Body of pancreas (tissue), 4 donors: ENCODE measurements at regions not wholly inside any gene's neighbourhood (a gene's known extent, or its start where the extent isn't known, plus 50 kb on each side); places are given as distances from the start of the nearest gene placed in this dataset.

ENCODE experiments used
- ATAC-seq: fragments of 150-250 bp; one replicate; pipeline ENCODE4 v1.9.1; 2016
- DNase-seq, 4 donors: peaks; one replicate each; pipeline ENCODE4 v3.0.0-alpha.2; 2019
- H3K27ac ChIP-seq, 4 donors: fragments of 200-600 bp; sonication (generic); 1 replicate in 3 of 4; 2 replicates in 1 of 4; pipeline versions ENCODE4 v1.5.1 to v1.6.1; 2016 to 2019; ENCODE audit warnings: mild to moderate bottlenecking in 1 of 4, mixed read lengths in 1 of 4, moderate library complexity in 1 of 4
- H3K27me3 ChIP-seq, 2 donors: fragments of 200-600 bp; sonication (generic); one replicate each; pipeline ENCODE4 v1.6.0; 2016; ENCODE audit warnings: mild to moderate bottlenecking in 1 of 2
- H3K36me3 ChIP-seq, 2 donors: fragments of 200-600 bp; sonication (generic); replicated peaks in 1 of 2; 2 replicates each; pipeline ENCODE4 v1.5.1; 2016; ENCODE audit warnings: low read depth in 2 of 2; ENCODE audit not compliant: insufficient read depth in 1 of 2
- H3K4me1 ChIP-seq: fragments of 200-600 bp; sonication (generic); one replicate; pipeline ENCODE4 v1.6.0; 2016
- H3K4me3 ChIP-seq, 2 donors: fragments of 200-600 bp; sonication (generic); 1 replicate in 1 of 2; 2 replicates in 1 of 2; pipeline ENCODE4 v1.5.1; 2016 to 2019
- H3K9me3 ChIP-seq, 3 donors: fragments of 200-600 bp; sonication (generic); 1 replicate in 2 of 3; 2 replicates in 1 of 3; pipeline ENCODE4 v1.5.1; 2016
- CTCF ChIP-seq, 7 experiments: fragments of 450-650 bp in 4 of 7; fragments of 200-600 bp in 3 of 7; sonication (generic) in 3 of 7; IDR thresholded peaks; one replicate each; pipeline ENCODE4 v1.5.1; 2016 to 2019; ENCODE audit warnings: antibody characterized with exemption in 7 of 7
- POLR2A ChIP-seq, 3 donors: fragments of 450-650 bp; IDR thresholded peaks; one replicate each; pipeline ENCODE4 v1.6.1; 2016; ENCODE audit warnings: antibody characterized with exemption in 3 of 3, mild to moderate bottlenecking in 2 of 3
- WGBS, 2 donors: methylation state at CpG; one replicate each; pipeline ENCODE4 v1.1.5; 2017; 5-methylcytosine and 5-hydroxymethylcytosine counted together
- intact Hi-C: fragments of 100-400 bp; cut with DNase I; formaldehyde crosslinking; loops from one replicate; pipeline ENCODE4 v1.15.1; 2023

- no peak overlapping the region for H3K4me3 ChIP-seq
- no peaks in the 10 kb centered on the region for H3K36me3 ChIP-seq
- 11 to 17% methylated on average over 2 of the region's 2 CpGs for WGBS, 2 donors
- H3K27ac ChIP-seq = no peak overlapping the region
- TF ChIP-seq CTCF (IDR thresholded peaks at IDR 0.05) (no peak), POLR2A (IDR thresholded peaks at IDR 0.05) (no peak)
- ATAC-seq (no peak), DNase-seq (no peak)
- intact Hi-C loops = no loop called here
- H3K27me3 ChIP-seq = no peaks in the 10 kb centered on the region
- H3K9me3 ChIP-seq = no peaks in the 10 kb centered on the region
- no peaks in the 10 kb centered on the region for H3K4me1 ChIP-seq
These were observed 276.0 kb upstream of the PLD5 start for GRCh38 chr1:242800521-242800920.

GRCh38 chr1:242797856-242798255 is 273.4 kb upstream of the PLD5 start:
- Histone ChIP-seq H3K27me3 (no peaks in the 10 kb centered on the region), H3K4me1 (no peaks in the 10 kb centered on the region), H3K36me3 (no peaks in the 10 kb centered on the region), H3K4me3 (no peak overlapping the region), H3K27ac (no peak overlapping the region), H3K9me3 (no peaks in the 10 kb centered on the region)
- intact Hi-C loops = no loop called here
- no peak for DNase-seq
- TF ChIP-seq POLR2A (IDR thresholded peaks at IDR 0.05) (no peak), CTCF (IDR thresholded peaks at IDR 0.05) (no peak)
- ATAC-seq = no peak

GRCh38 chr1:242788771-242789170 is 264.3 kb upstream of the PLD5 start:
- Histone ChIP-seq H3K9me3 (no peaks in the 10 kb centered on the region), H3K36me3 (no peaks in the 10 kb centered on the region), H3K4me3 (no peak overlapping the region), H3K27me3 (no peaks in the 10 kb centered on the region), H3K27ac (no peak overlapping the region), H3K4me1 (no peaks in the 10 kb centered on the region)
- WGBS, 2 donors = 30 to 42% methylated on average over 2 of the region's 2 CpGs
- ATAC-seq (no peak), DNase-seq (no peak)
- TF ChIP-seq CTCF (IDR thresholded peaks at IDR 0.05) (no peak), POLR2A (IDR thresholded peaks at IDR 0.05) (no peak)
- intact Hi-C loops = no loop called here

- H3K4me3 ChIP-seq = no peak overlapping the region
- intact Hi-C loops = no loop called here
- H3K36me3 ChIP-seq = no peaks in the 10 kb centered on the region
- no peaks in the 10 kb centered on the region for H3K27me3 ChIP-seq
- no peaks in the 10 kb centered on the region for H3K9me3 ChIP-seq
- DNase-seq = no peak
- WGBS, 2 donors = 66 to 78% methylated on average over 2 of the region's 2 CpGs
- H3K4me1 ChIP-seq = no peaks in the 10 kb centered on the region
- ATAC-seq = no peak
- no peak for TF ChIP-seq CTCF (IDR thresholded peaks at IDR 0.05)
- TF ChIP-seq POLR2A (IDR thresholded peaks at IDR 0.05) = no peak
- H3K27ac ChIP-seq = no peak overlapping the region
These were observed 263.5 kb upstream of the PLD5 start for GRCh38 chr1:242787968-242788367.

- ATAC-seq = no peak
These were observed 260.3 kb upstream of the PLD5 start for GRCh38 chr1:242784807-242785206.

More at GRCh38 chr1:242784807-242785206, 260.3 kb upstream of the PLD5 start:
- no peaks in the 10 kb centered on the region for H3K4me1 ChIP-seq
- no peak overlapping the region for H3K27ac ChIP-seq
- 50 to 56% methylated on average over 7 of the region's 7 CpGs for WGBS, 2 donors
- no peak for TF ChIP-seq POLR2A (IDR thresholded peaks at IDR 0.05)
- no peaks in the 10 kb centered on the region for H3K36me3 ChIP-seq
- H3K4me3 ChIP-seq = no peak overlapping the region
- DNase-seq = no peak
- H3K9me3 ChIP-seq = no peaks in the 10 kb centered on the region
- H3K27me3 ChIP-seq = no peaks in the 10 kb centered on the region
- intact Hi-C loops = no loop called here
